ENCODE measurements at regions not wholly inside any gene's neighbourhood (a gene's known extent, or its start where the extent isn't known, plus 50 kb on each side); places are given as distances from the start of the nearest gene placed in this dataset.

DNA sequence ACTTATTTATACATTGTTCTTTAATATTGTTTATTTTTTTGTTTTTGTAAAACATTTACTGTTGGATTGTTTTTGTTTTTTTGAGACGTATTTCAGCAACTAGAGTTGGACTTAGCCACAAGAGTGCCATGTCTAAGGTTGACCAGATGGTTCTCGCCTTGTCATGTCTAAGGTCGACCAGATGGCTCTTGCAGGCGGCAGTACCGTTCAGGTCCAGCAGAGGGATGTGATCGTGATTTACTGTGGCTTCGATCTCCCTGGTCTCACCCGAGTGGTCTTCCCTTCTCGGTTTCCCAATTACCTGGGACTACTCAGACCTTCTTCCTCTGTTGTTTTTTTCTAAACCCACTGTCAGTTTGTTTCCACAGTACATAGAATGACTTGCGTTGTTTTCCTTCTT is 1438.6 kb downstream of the UQCRFS1 start:
- TF ChIP-seq YY1 (IDR thresholded peaks at IDR 0.05; ENCODE audit: insufficient read depth, insufficient read length) (no peak), ZNF274 (IDR thresholded peaks at IDR 0.05; ENCODE audit: low read depth, low read length) (no peak)

Data from NT2/D1 (cell line).